ENCODE measurements at regions not wholly inside any gene's neighbourhood (a gene's known extent, or its start where the extent isn't known, plus 50 kb on each side); places are given as distances from the start of the nearest gene placed in this dataset.

- ChIA-PET SMC1A (ENCODE audit: uncharacterized antibody, unreplicated experiment) (no interaction called here), RAD21 (ENCODE audit: unreplicated experiment) (no interaction called here), CTCF (no interaction called here), POLR2A (no interaction called here)
- Histone ChIP-seq H3K9me3 (replicated peaks; ENCODE audit: control insufficient read depth, insufficient read depth, low read length) (no peaks in the 10 kb centered on the region), H2AFZ (ENCODE audit: control insufficient read depth, low read depth, low read length) (no peak overlapping the region), H4K20me1 (ENCODE audit: control insufficient read depth, insufficient read depth) (no peaks in the 10 kb centered on the region), H3K9ac (ENCODE audit: control insufficient read depth, insufficient read depth, low read length) (no peak overlapping the region), H3K4me1 (ENCODE audit: control insufficient read depth, insufficient read depth, low read length) (no peaks in the 10 kb centered on the region), H3K27ac (ENCODE audit: control insufficient read depth, insufficient read depth) (no peak overlapping the region), H3K4me3 (no peak overlapping the region), H3K4me2 (ENCODE audit: control insufficient read depth, insufficient read depth) (no peak overlapping the region), H3K36me3 (ENCODE audit: control insufficient read depth in 2 of 2, insufficient read depth in 2 of 2, low read length in 1 of 2) (no peaks in the 10 kb centered on the region), H3K27me3 (replicated peaks in 1 of 2; ENCODE audit: control insufficient read depth in 2 of 2, insufficient read depth in 2 of 2, low read length in 1 of 2) (no peaks in the 10 kb centered on the region; a peak in 2 of 4 replicates), H3K79me2 (ENCODE audit: control insufficient read depth, insufficient read depth, low read length) (no peaks in the 10 kb centered on the region)
- no peak for DNase-seq (ENCODE audit: low read depth, low spot score)
- in situ Hi-C loops (cut with MboI): no loop called here
- no peak for TF ChIP-seq SMAD1 (IDR thresholded peaks at IDR 0.05; ENCODE audit: low read depth, partially characterized antibody)
- TF ChIP-seq ZNF687 (IDR thresholded peaks at IDR 0.05): no peak
- TF ChIP-seq SMARCA5 (IDR thresholded peaks at IDR 0.05): peak; percentile 76; the same call in 1 of the 2 replicates
- no peak for FAIRE-seq
- WGBS (ENCODE audit: insufficient coverage, insufficient replicate concordance, low lambda C conversion rate, missing lambda C conversion rate): 0% methylated on average over 1 of the region's 1 CpG
- BruUV-seq (replicated peaks): no TSS peak
- intact Hi-C loops (cut with micrococcal nuclease; ENCODE audit: unreplicated experiment): no loop called here
- ATAC-seq: no peak
Measured at GRCh38 chr1:30509670-30510069, 213.7 kb downstream of the MATN1 start.

GRCh38 chr1:30508611-30509010 is 214.8 kb downstream of the MATN1 start:
- no peak for FAIRE-seq
- POLR2A ChIA-PET: no interaction called here
- CTCF ChIA-PET: no interaction called here
- no peaks in the 10 kb centered on the region for H4K20me1 ChIP-seq (ENCODE audit: control insufficient read depth, insufficient read depth)
- SMC1A ChIA-PET (ENCODE audit: uncharacterized antibody, unreplicated experiment): no interaction called here
- TF ChIP-seq SREBF2 (IDR thresholded peaks at IDR 0.05; ENCODE audit: low read length) (no peak), RFX5 (IDR thresholded peaks at IDR 0.05; ENCODE audit: low read depth, low read length) (no peak), RELB (IDR thresholded peaks at IDR 0.05; ENCODE audit: low read depth) (no peak), SKIL (IDR thresholded peaks at IDR 0.05; ENCODE audit: low read depth, poor library complexity, severe bottlenecking) (no peak), TAF1 (IDR thresholded peaks at IDR 0.05; ENCODE audit: borderline replicate concordance, low read depth, low read length) (no peak), HDAC6 (IDR thresholded peaks at IDR 0.05; ENCODE audit: unreplicated experiment) (no peak)
- H3K79me2 ChIP-seq (ENCODE audit: control insufficient read depth, insufficient read depth, low read length): no peaks in the 10 kb centered on the region
- H3K9me3 ChIP-seq (replicated peaks; ENCODE audit: control insufficient read depth, insufficient read depth, low read length): no peaks in the 10 kb centered on the region
- DNase-seq (ENCODE audit: low read depth, low spot score): no peak
- ATAC-seq: no peak
- no peaks in the 10 kb centered on the region for H3K36me3 ChIP-seq (ENCODE audit: control insufficient read depth in 2 of 2, insufficient read depth in 2 of 2, low read length in 1 of 2)
- no peak overlapping the region for H3K27ac ChIP-seq (ENCODE audit: control insufficient read depth, insufficient read depth)
- H3K4me2 ChIP-seq (ENCODE audit: control insufficient read depth, insufficient read depth): no peak overlapping the region
- no peak overlapping the region for H2AFZ ChIP-seq (ENCODE audit: control insufficient read depth, low read depth, low read length)
- H3K4me1 ChIP-seq (ENCODE audit: control insufficient read depth, insufficient read depth, low read length): no peaks in the 10 kb centered on the region
- 35% methylated on average over 12 of the region's 12 CpGs for WGBS (ENCODE audit: insufficient coverage, insufficient replicate concordance, low lambda C conversion rate, missing lambda C conversion rate)
- no peak overlapping the region for H3K9ac ChIP-seq (ENCODE audit: control insufficient read depth, insufficient read depth, low read length)
- H3K27me3 ChIP-seq (replicated peaks in 1 of 2; ENCODE audit: control insufficient read depth in 2 of 2, insufficient read depth in 2 of 2, low read length in 1 of 2): no peaks in the 10 kb centered on the region
- intact Hi-C loops (cut with micrococcal nuclease; ENCODE audit: unreplicated experiment) (no loop called here), in situ Hi-C loops (cut with MboI) (no loop called here)
- RAD21 ChIA-PET (ENCODE audit: unreplicated experiment): no interaction called here
- no TSS peak for BruUV-seq (replicated peaks)
- no peak overlapping the region for H3K4me3 ChIP-seq
